Activated naive CD4-positive, alpha-beta T cell treated with anti-CD3 and anti-CD28 coated beads, Interleukin-2, amount 50 U/mL, for 72 hours (primary cell): ENCODE measurements at regions not wholly inside any gene's neighbourhood (a gene's known extent, or its start where the extent isn't known, plus 50 kb on each side); places are given as distances from the start of the nearest gene placed in this dataset.

ENCODE experiments used
- ATAC-seq, 2 donors: fragments of 150-1000 bp; cut with Tn5 transposase; 2 replicates each; pipeline ENCODE4 v1.10.0; 2021; ENCODE audit warnings: mild to moderate bottlenecking in 2 of 2, moderate library complexity in 2 of 2
- DNase-seq, 2 donors: peaks; one replicate each; pipeline ENCODE4 v3.0.0; 2021 to 2022; ENCODE audit warnings: low spot score in 2 of 2
- H3K27ac Mint-ChIP-seq, 2 donors: one replicate each; pipeline ENCODE4 v1.8.0; 2022; ENCODE audit warnings: mild to moderate bottlenecking in 2 of 2, mixed read lengths in 2 of 2
- H3K36me3 Mint-ChIP-seq, 2 donors: one replicate each; pipeline ENCODE4 v1.8.0; 2022; ENCODE audit warnings: mixed read lengths in 2 of 2
- H3K9me3 Mint-ChIP-seq, 2 donors: one replicate each; pipeline ENCODE4 v1.8.0; 2022; ENCODE audit warnings: mixed read lengths in 2 of 2

DNA sequence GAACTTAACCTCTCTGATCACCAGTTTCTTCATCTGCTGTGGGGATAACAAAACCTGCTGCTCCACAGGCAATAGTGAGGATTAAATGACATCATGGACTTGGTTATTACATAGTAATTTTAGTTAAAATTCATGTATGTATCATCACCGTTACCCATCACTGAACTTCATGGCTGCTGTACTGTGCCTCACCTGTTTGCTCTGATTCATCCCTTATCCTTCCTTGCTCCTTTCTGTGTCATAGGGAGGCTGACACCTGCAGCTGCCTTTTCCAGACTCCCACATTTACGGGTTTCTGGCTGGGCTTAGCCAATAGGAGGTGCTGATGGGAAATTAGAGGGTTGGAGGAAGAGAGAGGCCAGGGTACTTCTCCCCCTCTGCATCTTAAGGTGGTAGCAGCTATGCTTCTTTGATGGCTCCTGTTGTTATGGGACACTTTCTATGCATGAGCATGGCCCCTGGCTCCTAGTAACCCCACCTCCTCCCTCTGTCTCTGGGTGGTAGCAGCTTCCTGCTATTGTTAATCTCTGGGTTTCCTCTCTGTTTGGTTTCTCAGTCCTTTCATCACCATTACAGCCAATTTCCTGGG lies 332.1 kb downstream of the DHX35 start:
- no peak for DNase-seq
- Mint-ChIP-seq H3K36me3 (no peaks in the 10 kb centered on the region), H3K9me3 (no peaks in the 10 kb centered on the region), H3K27ac (no peak overlapping the region)
- no peak for ATAC-seq

DNA sequence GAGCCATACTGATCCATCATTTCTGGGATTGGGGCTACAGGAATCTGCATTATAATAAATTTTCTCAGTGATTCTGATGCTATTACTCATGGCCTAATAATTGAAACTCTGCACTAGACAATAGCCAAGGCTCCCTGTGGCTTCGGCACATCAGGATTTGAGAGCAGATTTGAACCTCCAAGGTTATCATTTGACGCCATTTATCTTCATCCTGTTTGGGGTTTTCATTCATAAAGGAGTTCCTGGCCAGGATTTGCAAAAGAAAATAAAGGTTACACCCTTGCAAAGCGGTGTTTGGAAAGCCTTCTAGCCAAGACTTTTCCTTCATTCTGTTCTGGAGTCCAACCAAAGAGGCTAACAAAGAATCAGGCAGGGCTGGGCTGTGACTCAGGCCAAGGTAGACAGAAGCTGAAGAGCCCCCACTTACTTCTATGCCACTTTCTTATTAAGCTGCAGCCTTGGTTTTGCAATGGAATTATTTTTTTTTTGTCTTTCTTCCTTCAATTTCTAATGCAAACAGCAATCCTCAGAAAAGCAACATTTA lies 330.1 kb downstream of the DHX35 start:
- ATAC-seq (no peak), DNase-seq (no peak)
- Mint-ChIP-seq H3K27ac (no peak overlapping the region), H3K9me3 (no peaks in the 10 kb centered on the region), H3K36me3 (no peaks in the 10 kb centered on the region)

DNA sequence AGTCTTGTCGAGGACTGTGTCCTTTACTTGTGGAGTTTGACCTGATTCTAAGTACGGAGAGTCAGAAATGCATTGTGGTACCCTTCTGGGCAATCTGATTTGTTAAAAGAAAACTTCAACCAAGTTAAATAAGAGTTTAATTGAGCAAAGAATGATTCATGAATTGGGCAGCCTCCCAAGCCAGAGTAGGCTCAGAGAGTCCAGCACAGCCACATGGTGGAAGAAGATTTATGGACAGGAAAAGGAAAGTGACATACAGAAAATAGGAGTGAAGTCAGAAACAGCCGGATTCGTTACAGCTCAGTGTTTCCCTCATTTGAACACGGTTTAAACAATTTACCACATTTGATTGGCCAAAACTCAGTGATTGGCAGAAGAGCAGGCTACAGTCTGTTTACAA lies 329.2 kb downstream of the DHX35 start:
- no peaks in the 10 kb centered on the region for H3K9me3 Mint-ChIP-seq
- ATAC-seq (no peak), DNase-seq (no peak)
- H3K36me3 Mint-ChIP-seq, result no peaks in the 10 kb centered on the region
- no peak overlapping the region for H3K27ac Mint-ChIP-seq

DNA sequence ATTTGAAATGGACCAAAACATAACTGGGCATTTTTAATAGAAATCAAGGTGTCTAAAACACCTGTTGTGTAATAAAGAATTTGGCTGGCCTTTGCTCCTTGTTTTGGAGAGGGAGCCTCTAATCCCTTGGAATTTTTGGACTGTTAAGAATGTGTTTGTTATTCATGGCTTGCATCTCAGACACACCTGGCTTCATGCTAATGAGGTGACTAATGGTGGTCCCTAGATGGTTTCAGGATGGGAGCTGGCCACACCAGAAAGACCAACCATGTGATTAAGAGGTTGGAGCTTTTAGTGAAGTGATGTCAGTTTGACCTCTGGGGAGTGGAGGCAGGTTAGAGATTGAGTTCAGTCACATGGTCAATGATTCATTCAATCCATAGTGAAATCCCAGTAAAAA lies 328.4 kb downstream of the DHX35 start:
- ATAC-seq, result no peak
- DNase-seq, result no peak
- Mint-ChIP-seq H3K9me3 (no peaks in the 10 kb centered on the region), H3K27ac (no peak overlapping the region), H3K36me3 (no peaks in the 10 kb centered on the region)

DNA sequence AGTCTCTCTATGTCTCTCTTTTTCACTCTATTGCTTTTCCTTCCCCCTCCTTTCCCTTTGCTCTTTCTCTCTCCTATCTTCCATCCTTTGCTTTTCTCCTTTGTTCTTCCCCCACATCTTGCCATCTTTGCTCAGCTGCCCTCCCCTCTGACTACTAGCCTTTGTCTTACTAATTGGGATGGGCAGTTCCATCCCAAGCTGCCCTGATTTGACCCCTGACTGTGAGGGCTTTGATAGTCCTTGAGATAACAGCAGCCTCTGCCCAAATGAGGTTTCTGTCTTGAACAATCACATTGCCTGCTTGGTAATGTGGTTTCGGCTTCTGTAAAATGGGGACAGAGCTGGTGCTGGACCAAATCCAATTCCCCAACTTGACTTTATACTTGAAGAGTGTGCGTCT lies 327.7 kb downstream of the DHX35 start:
- no peak for DNase-seq
- Mint-ChIP-seq H3K27ac (no peak overlapping the region), H3K36me3 (no peaks in the 10 kb centered on the region), H3K9me3 (no peaks in the 10 kb centered on the region)
- no peak for ATAC-seq

DNA sequence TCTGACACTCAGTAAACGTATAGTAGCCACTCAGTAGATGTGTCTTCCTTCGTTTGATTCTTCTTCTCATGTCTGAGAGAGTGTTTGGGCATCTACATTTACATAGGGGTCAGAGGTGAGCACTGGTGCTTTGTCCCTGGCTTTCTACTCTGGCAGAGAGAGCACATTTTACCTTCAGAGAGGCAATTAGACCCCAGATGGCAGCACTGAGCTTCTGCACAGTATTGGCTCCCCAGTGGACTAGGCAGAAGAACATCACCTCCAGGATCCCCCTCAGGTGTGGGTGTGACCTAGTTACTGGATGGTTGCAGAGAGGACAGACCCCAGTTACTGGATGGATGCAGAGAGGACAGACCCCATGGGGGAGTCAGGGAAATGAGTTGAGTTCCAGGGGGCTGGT lies 327.2 kb downstream of the DHX35 start:
- DNase-seq, result no peak
- no peak for ATAC-seq
- Mint-ChIP-seq H3K27ac (no peak overlapping the region), H3K36me3 (no peaks in the 10 kb centered on the region), H3K9me3 (no peaks in the 10 kb centered on the region)

DNA sequence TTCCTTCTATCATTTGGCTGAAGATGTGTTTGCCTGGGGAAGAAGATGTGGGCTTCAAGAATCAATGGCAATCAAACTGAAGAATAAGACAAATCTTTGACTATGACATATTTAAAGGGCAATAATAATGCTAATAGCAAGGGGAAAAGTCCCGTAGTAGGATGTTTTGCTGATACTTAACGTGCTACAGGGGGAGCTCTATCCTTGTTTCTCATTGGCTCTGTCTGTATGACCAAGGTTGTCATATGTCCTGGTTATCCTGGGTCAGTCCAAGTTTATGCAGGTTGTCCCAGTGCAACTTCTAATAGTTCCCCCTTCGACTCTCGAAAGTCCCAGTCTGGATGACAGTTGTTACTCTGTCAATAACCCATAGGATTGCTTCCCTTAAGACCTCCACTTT lies 321.3 kb downstream of the DHX35 start:
- H3K27ac Mint-ChIP-seq, result no peak overlapping the region
- ATAC-seq (no peak), DNase-seq (no peak)
- H3K9me3 Mint-ChIP-seq, result no peaks in the 10 kb centered on the region
- no peaks in the 10 kb centered on the region for H3K36me3 Mint-ChIP-seq

DNA sequence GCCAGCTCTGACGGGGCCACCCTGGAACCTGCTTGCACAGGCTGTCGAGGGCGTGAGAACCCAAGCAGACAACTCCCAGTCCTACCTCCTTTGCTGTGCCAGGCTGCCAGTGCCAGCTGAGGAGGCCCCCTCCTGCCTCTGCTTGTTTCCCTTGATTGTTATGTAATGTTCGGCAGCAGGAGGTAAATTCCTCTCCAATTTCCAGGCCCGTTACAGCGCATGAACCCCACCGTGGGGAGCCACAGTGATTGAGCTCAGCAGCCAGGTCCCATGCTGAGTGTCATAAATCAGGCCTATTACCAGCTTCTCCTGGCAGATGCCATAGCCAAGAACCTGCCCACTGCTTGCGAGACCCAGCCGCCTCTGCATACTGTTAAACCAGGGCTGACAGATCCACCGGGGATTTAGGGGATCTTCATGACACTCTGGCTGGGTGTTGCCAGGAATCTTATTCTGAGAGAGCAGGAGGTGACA lies 320.5 kb downstream of the DHX35 start:
- Mint-ChIP-seq H3K9me3 (no peaks in the 10 kb centered on the region), H3K36me3 (no peaks in the 10 kb centered on the region), H3K27ac (no peak overlapping the region)
- ATAC-seq (no peak), DNase-seq (no peak)

DNA sequence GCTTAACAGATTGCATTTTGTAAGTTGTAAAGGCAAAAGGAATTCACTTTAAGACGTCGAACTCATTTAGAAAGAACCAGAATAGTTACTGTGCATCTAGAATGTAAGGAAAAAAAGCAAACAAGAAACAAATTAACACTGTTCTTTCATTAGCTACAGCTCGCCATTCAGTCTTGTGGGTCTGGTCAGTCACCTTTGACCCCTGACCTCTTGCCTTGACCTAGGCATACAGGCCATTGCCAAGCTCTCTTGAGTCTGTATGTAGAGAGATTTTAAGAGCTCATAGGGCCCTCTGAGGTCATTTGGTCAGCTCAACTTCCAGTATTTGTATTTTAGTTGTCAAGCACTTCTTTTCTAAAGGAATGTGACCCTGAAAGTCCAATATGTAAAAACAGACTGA lies 318.7 kb downstream of the DHX35 start:
- no peak for DNase-seq
- no peak overlapping the region for H3K27ac Mint-ChIP-seq
- H3K36me3 Mint-ChIP-seq, result no peaks in the 10 kb centered on the region
- no peak for ATAC-seq
- peaks cover 0 to 5% of the 10 kb centered on the region in 2 donors for H3K9me3 Mint-ChIP-seq

DNA sequence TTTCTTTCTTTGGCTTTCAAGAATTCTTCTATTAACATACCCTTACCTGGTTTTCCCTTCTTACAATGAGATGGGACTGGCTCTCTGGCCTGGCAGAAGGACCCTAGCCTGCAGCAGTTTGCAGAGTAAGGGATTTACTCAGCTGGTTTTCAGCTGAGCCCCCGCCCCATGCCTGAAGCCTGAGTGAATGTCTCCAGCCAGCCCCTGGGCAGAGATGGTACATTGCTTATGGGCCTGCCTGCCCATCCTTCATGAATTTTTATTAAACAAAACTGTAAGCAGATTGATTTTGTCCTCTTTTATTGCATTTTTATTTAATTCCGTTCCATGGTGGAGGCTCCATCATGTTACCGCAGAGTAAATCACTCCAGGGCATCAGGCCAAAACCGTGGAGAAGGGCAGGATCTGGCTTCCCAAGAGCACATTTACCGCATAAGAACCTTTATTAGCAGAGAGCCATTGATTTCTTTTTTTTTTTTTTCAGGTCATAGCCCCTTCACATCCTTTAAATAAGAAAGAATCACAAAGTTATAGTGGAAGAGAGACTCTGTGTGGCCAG lies 316.2 kb downstream of the DHX35 start:
- Mint-ChIP-seq H3K27ac (no peak overlapping the region), H3K36me3 (no peaks in the 10 kb centered on the region), H3K9me3 (peaks cover 0 to 5% of the 10 kb centered on the region in 2 donors)
- no peak for ATAC-seq
- DNase-seq, result no peak

DNA sequence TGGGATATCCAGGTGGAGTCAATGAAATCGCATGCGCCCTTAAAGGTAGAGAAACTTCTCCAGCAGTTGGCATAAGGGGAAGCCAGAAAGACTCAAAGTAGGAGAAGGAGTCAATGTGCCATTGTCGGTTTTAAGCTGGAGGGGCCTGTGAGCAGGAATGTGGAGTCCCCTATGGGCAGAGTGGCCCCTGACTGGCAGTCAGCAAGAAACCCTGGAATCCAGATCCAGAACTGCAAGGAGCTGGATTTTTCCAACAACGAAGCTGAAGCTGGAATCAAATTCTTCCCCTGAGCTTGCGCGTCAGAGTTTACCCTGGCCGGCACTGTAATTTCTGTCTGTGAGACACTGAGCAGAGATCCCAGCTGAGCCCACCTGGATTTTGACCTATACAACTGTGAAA lies 315.0 kb downstream of the DHX35 start:
- DNase-seq (no peak), ATAC-seq (no peak)
- no peak overlapping the region for H3K27ac Mint-ChIP-seq
- no peaks in the 10 kb centered on the region for H3K36me3 Mint-ChIP-seq
- H3K9me3 Mint-ChIP-seq, result peaks cover 0 to 5% of the 10 kb centered on the region in 2 donors

DNA sequence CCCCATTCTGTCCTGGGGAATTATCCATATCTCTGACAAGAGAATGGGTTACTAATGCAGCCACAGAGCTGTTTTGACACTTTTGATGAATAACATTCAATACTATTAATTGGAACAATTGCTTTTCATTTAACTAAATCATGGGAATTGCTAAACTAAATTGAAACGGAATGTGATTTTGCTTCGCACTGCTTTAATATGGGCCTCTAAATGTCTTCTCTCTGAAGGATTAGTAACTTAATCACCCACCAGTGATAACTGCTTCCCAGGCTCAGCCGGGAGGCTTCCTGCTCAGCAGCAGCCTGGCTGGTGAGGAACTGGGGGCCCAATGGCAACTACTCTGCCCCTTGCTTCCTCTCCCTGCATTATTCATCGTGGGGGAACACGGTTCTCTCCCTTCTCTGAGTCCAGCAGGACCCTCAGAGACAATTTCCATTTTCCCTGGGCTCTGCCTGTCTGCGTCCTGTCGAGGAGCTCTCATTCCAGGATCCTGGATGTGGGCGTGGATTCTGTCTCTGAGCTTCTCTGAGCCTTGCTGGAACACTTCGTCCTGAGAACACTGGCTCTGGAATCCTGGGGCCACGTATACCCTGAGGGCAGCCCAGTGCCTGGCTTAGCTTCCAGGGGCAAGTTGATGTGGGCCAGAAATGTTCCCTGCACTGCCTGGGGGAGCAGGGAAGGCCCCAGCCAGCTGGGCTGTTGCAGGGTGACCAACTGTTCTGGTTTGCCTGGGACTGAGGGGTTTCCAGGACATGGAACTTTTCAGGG lies 308.9 kb downstream of the DHX35 start:
- no peak for ATAC-seq
- no peak for DNase-seq
- no peak overlapping the region for H3K27ac Mint-ChIP-seq
- no peaks in the 10 kb centered on the region for H3K36me3 Mint-ChIP-seq
- H3K9me3 Mint-ChIP-seq, result no peaks in the 10 kb centered on the region

DNA sequence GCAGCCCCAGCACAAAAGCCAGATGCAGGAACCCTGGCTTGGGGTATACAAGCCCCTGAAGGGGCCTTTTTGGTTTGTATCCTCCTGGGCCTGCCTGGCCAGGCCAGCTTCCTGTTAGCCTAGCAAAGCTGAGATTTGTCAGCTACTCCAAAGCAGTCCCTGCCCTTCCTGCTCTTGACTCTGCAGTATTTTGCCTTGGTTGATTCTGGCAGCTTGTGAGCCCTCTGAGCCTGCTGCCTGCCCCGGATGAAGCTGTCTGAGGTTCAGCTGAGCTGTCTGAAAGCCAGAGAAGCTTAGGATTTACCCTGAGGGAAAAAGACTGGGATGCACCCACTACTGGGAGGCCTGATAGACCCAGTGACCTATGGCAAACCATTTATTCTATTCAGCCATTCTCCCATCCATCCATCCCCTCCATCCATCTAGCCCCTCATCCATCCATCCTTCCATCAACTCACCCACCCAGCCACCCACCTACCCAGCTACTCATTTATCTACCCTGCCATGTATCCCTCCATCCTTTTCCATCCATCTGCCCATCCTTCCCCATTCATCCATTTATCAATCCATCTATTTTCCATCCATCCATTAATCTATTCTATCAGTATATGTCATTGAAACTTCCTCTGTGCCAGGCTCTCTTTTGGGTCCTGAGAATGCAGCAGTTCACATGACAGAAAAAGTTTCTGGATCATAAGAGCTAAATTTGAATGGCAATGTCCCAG lies 307.5 kb downstream of the DHX35 start:
- no peaks in the 10 kb centered on the region for H3K9me3 Mint-ChIP-seq
- H3K27ac Mint-ChIP-seq, result no peak overlapping the region
- DNase-seq (no peak), ATAC-seq (no peak)
- no peaks in the 10 kb centered on the region for H3K36me3 Mint-ChIP-seq

DNA sequence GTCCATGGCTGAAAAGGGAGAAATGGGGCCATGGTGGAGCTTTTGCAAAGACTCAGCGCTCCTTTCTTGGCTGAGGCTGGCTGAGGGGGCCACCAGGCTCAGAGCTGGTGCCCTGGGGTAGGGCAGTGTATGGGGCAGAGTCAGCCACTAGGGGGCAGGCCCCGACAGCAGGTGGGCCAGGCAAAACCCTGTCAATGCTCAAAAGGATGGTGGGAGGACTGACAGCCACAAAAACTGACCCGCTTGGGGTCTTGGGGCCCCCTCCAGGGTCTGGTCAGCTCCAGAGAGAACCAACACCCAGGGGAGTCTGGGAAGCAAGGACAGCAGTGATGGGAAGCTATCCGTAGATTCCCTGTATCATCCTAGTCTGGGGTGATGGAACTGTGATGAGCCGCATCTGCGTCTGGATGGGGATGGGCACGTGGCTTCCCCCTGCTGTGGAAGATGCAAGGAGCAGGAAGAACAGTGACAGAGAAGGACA lies 306.9 kb downstream of the DHX35 start:
- peak; percentile 71 to 83 for ATAC-seq

DNA sequence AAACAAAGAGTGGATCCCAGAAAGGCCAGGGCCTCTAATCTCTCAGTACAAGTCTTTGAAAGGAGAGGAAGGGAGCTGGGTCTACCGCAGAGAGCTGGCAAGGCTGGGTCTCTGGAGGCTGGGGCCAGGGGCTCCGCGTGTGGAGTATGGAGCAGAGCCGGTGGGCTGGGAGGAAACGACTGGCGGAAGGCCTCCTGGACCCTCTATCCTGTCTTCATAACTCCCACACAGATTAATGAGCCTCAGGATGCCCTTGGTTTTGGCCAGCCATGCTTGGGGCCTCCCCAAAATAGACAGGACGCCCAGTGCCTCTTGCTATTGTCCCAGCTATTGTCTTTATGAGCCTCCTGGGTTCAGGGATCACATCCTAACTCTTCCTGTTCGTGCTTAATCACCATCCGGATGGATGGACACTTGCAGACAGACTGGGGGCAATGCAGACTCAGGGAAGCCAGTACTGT lies 306.4 kb downstream of the DHX35 start:
- ATAC-seq, result no peak

More for the DNA sequence above, 306.9 kb downstream of the DHX35 start:
- DNase-seq, result peak in 1 of 2 donors; percentile 61
- Mint-ChIP-seq H3K27ac (no peak overlapping the region), H3K36me3 (no peaks in the 10 kb centered on the region), H3K9me3 (no peaks in the 10 kb centered on the region)

DNA sequence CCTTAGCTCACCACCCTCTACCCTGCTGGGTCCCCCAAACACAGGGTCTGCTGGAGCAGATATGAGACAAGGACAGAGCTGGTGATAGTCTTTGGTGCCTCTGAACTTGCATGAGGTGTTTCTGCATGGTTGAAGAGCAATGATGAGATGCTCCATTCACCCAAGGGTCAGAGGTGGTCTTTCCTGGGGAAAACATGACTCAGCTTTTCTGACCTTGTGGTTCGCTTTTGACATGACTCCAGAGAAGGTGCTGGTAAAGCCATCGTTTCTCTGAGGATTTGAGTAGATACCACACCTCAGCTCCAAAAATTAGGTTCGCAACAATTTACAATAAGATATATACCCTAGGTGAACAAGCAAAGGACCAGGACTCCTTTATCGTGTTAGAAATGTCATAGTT lies 304.8 kb downstream of the DHX35 start:
- ATAC-seq (no peak), DNase-seq (no peak)
- Mint-ChIP-seq H3K27ac (no peak overlapping the region), H3K9me3 (no peaks in the 10 kb centered on the region), H3K36me3 (no peaks in the 10 kb centered on the region)

More for the DNA sequence above, 306.4 kb downstream of the DHX35 start:
- no peak for DNase-seq
- H3K27ac Mint-ChIP-seq, result no peak overlapping the region
- H3K9me3 Mint-ChIP-seq, result no peaks in the 10 kb centered on the region
- no peaks in the 10 kb centered on the region for H3K36me3 Mint-ChIP-seq
